Activated T-helper 1 cell treated with Interleukin-2 at 50 U/mL for 16 hours (primary cell): ENCODE measurements at regions not wholly inside any gene's neighbourhood (a gene's known extent, or its start where the extent isn't known, plus 50 kb on each side); places are given as distances from the start of the nearest gene placed in this dataset.

Experiments used
- DNase-seq: peaks from one replicate; pipeline ENCODE4 v3.0.0-alpha.2; 2020; ENCODE audit warnings: low read depth

DNA sequence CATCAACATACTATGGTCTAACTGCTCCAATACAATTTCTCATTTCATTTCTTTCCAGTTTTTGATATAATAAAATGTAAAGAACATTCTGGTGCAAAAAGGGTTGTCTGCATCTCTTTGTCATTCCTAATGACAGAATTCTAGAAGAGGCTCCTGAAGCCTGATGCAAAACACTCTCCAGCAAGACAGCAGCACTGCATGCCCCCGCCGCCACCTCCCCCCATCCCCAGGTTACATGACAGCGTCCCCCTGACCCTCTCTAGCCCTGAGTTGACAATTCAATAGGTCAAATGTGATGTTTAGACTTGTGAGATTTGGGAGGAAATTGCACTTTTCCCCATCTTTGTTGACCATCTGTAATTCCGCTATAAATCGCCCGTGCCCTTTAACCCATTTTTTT, 64.6 kb upstream of the C1orf21 start:
- DNase-seq: no peak

GRCh38 chr1:184324972-184325371, 61.9 kb upstream of the C1orf21 start:
- no peak for DNase-seq

GRCh38 chr1:184326278-184326677, 60.6 kb upstream of the C1orf21 start:
- DNase-seq: no peak

DNA sequence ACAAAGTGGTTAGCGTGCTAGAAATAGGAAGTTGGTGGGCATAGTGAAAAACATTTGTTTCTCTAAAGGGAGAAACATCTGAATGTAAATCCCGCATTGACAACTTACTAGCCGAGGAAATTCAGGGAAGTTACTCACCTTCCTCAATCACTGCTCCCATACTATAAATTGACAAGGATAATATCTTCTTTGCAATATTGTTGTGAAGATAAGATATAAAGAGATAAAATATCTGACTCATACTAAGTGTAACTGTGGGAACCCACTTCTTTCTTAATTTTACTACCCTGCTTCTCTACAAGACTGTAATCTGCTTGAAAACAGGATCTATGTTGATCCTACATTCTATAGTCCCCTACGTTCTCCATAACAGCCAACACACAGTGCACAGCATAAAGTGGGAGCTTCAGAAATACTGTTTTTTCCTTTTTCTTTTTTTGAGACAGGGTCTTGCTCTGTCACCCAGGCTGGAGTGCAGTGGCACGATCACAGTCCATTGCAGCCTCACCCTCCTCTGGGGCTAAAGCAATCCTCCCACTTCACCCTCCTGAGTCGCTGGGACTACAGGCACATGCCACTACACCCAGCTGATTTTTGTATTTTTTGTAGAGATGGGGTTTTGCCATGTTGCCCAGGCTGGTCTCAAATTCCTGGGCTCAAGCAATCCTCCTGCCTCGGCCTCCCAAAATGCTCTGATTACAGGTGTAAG, 57.4 kb upstream of the C1orf21 start:
- DNase-seq: no peak

DNA sequence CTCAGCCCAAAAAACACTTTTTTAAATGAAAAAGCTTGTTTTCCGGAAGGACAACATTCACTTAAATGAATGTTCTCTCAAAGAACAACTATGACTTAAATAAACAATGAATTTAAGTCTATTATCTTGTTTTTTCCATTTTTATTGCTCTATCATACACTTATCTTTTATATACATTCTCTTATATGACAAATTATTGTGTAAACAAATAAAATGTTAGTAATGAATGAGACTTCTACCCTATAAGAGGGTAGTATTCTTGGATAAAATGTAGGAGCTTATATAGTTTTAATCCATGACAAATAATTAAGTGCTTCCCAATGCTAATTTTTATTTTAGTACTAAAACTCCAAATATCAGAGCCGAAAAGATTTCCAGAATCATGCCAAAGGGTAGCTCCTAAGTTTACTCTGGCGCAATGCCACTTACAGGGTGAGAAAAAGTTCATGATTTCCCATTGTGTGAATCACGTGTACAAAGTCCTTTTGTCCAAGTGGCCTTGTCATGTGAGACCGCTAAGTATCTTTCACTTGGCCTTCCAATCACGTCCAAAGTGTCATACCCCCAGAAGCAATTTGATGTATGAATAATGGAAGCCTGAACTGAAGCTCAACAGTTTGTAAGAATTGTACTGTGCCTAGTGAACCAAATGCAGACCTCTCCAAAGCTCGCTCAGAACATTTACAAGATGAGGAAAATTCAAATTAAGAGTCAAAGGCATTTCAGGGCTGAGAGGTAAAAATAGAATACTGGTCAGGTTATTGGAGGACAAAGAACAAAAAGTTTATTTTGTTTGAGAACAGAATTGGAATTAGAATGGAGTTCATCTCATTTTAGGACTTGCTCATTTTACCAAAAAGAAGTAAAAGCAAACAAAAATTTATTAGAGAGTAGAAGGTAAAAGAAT, 56.6 kb upstream of the C1orf21 start:
- no peak for DNase-seq

DNA sequence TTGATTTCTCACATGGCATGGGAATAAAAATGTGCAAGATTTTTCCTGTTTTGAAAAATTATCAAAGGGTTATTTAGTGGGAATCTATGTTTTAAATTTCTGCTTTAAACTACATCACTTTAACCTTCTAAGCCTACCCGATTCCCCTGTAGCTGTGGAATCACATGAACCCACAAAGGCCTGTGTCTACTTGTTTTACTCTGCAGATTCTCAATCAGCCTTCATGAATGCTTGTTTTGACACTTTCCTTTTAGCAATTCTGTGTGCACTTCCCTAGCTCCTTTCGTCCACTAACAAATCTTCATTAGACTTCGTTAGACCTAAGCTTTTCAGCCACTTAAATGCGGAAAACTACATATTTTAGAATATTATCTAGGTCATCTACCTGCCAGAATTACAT, 56.0 kb upstream of the C1orf21 start:
- no peak for DNase-seq
